K562 (cell line): ENCODE measurements at regions not wholly inside any gene's neighbourhood (a gene's known extent, or its start where the extent isn't known, plus 50 kb on each side); places are given as distances from the start of the nearest gene placed in this dataset.

Source experiments
- EZH2 ChIP-seq: IDR thresholded peaks from 2 replicates; pipeline ENCODE4 v1.6.1; 2012; ENCODE audit warnings: low read depth, mild to moderate bottlenecking, inconsistent platforms, low read length, borderline replicate concordance
- FOS ChIP-seq: IDR thresholded peaks from 3 replicates; pipeline ENCODE4 v1.6.1; 2011; ENCODE audit not compliant: insufficient read length; ENCODE audit errors: extremely low read depth
- MLX ChIP-seq, 2 experiments: fragments of 450-650 bp in 1 of 2; sonication (generic) in 1 of 2; formaldehyde crosslinking; conservative IDR thresholded peaks; 2 replicates each; pipeline versions ENCODE4 v1.4.0 to v1.8.1; 2020 to 2022; ENCODE audit warnings: mild to moderate bottlenecking in 1 of 2, missing genetic modification reagents in 1 of 2
- THAP7 ChIP-seq: fragments of 250-450 bp; sonication (Bioruptor Pico); IDR thresholded peaks from 2 replicates; pipeline ENCODE4 v1.5.0; 2021
- THRAP3 ChIP-seq: fragments of 450-650 bp; IDR thresholded peaks from 2 replicates; pipeline ENCODE4 v1.6.1; 2016; ENCODE audit warnings: mild to moderate bottlenecking, inconsistent platforms, borderline replicate concordance
- THRB ChIP-seq: fragments of 450-650 bp; formaldehyde crosslinking; conservative IDR thresholded peaks from 2 replicates; pipeline ENCODE4 v1.4.0; 2022; ENCODE audit warnings: mild to moderate bottlenecking, missing genetic modification characterization
- ZBTB43 ChIP-seq: sonication (generic); formaldehyde crosslinking; IDR thresholded peaks from 2 replicates; pipeline ENCODE4 v1.8.0; 2023; ENCODE audit warnings: mild to moderate bottlenecking, missing genetic modification reagents
- ZNF436 ChIP-seq: fragments of 250-450, 450-650 bp; sonication (Bioruptor Pico); formaldehyde crosslinking; IDR thresholded peaks from 2 replicates; pipeline ENCODE4 v1.7.0; 2020; ENCODE audit warnings: mild to moderate bottlenecking
- ZNF76 ChIP-seq: fragments of 250-450 bp; sonication (Bioruptor Pico); IDR thresholded peaks from 2 replicates; pipeline ENCODE4 v1.4.0; 2020; ENCODE audit warnings: mild to moderate bottlenecking, moderate library complexity, borderline replicate concordance

GRCh38 chr7:153061910-153062528 is 302.5 kb downstream of the ACTR3B start:
- TF ChIP-seq ZBTB43 (CRISPR knock-in tag) (no peak), MLX (CRISPR knock-in tag; conservative IDR thresholded peaks at IDR 0.05) (no peak), ZNF436 (CRISPR knock-in tag) (no peak), THRB (CRISPR knock-in tag) (no peak), THRAP3 (no peak), ZNF76 (CRISPR knock-in tag) (no peak), EZH2 (no peak), THAP7 (CRISPR knock-in tag) (no peak), FOS (no peak)
